Mesendoderm (in vitro differentiated cells): ENCODE measurements at regions not wholly inside any gene's neighbourhood (a gene's known extent, or its start where the extent isn't known, plus 50 kb on each side); places are given as distances from the start of the nearest gene placed in this dataset.

Experiments
- DNase-seq: peaks from one replicate; pipeline ENCODE4 v3.0.0; 2013
- H2AK5ac ChIP-seq: 2 replicates; pipeline ENCODE4 v1.6.1; 2013; ENCODE audit warnings: low read length, inconsistent platforms
- H2BK120ac ChIP-seq: 2 replicates; pipeline ENCODE4 v1.6.1; 2013; ENCODE audit warnings: low read depth, mild to moderate bottlenecking, low read length, moderate library complexity, mixed read lengths
- H2BK15ac ChIP-seq: replicated peaks from 2 replicates; pipeline ENCODE4 v1.6.1; 2013; ENCODE audit warnings: low read depth, mild to moderate bottlenecking, moderate library complexity
- H2BK5ac ChIP-seq: 2 replicates; pipeline ENCODE4 v1.6.1; 2013; ENCODE audit warnings: low read length, inconsistent platforms
- H3K18ac ChIP-seq: 2 replicates; pipeline ENCODE4 v1.6.1; 2013; ENCODE audit warnings: mild to moderate bottlenecking, low read length, mixed read lengths
- H3K23ac ChIP-seq: one replicate; pipeline ENCODE4 v1.6.1; 2013; ENCODE audit warnings: low read length
- H3K27ac ChIP-seq: 2 replicates; pipeline ENCODE4 v1.5.1; 2013; ENCODE audit warnings: low read depth, mild to moderate bottlenecking, inconsistent platforms, low read length, moderate library complexity
- H3K27me3 ChIP-seq: 2 replicates; pipeline ENCODE4 v1.6.1; 2013; ENCODE audit warnings: low read length, control low read depth, mild to moderate bottlenecking, inconsistent platforms; ENCODE audit not compliant: insufficient read depth, poor library complexity
- H3K36me3 ChIP-seq: 2 replicates; pipeline ENCODE4 v1.6.1; 2013; ENCODE audit warnings: low read length, inconsistent platforms; ENCODE audit not compliant: control insufficient read depth, insufficient read depth
- H3K4ac ChIP-seq: one replicate; pipeline ENCODE4 v1.6.1; 2013; ENCODE audit warnings: low read depth, mild to moderate bottlenecking, low read length, moderate library complexity
- H3K4me1 ChIP-seq: 2 replicates; pipeline ENCODE4 v1.6.1; 2013; ENCODE audit warnings: low read depth, low read length, inconsistent platforms; ENCODE audit not compliant: control insufficient read depth
- H3K4me2 ChIP-seq: 2 replicates; pipeline ENCODE4 v1.6.1; 2013; ENCODE audit warnings: low read length
- H3K4me3 ChIP-seq: 2 replicates; pipeline ENCODE4 v1.5.1; 2013; ENCODE audit warnings: mild to moderate bottlenecking, low read length
- H3K56ac ChIP-seq: one replicate; pipeline ENCODE4 v1.6.1; 2013; ENCODE audit warnings: low read length
- H3K79me1 ChIP-seq: 2 replicates; pipeline ENCODE4 v1.6.1; 2013; ENCODE audit warnings: low read length, inconsistent platforms
- H3K79me2 ChIP-seq: 2 replicates; pipeline ENCODE4 v1.6.1; 2013; ENCODE audit warnings: mild to moderate bottlenecking, low read length; ENCODE audit not compliant: control insufficient read depth, insufficient read depth
- H3K9ac ChIP-seq: 2 replicates; pipeline ENCODE4 v1.6.1; 2013; ENCODE audit warnings: low read length, inconsistent platforms
- H4K5ac ChIP-seq: one replicate; pipeline ENCODE4 v1.6.1; 2013; ENCODE audit warnings: low read length
- H4K8ac ChIP-seq: one replicate; pipeline ENCODE4 v1.6.1; 2013; ENCODE audit warnings: low read depth, mild to moderate bottlenecking, control low read depth, low read length, moderate library complexity
- WGBS: extraction: QIAGEN DNeasy Blood & Tissue Kit; methylation state at CpG from one replicate; pipeline ENCODE4 v1.1.7; 2013; ENCODE audit warnings: low lambda C conversion rate, missing lambda C conversion rate; ENCODE audit not compliant: insufficient coverage; ENCODE audit errors: extremely low coverage; 5-methylcytosine and 5-hydroxymethylcytosine counted together

GRCh38 chr3:124512881-124513609, 217.2 kb upstream of the UMPS start:
- H3K79me1 ChIP-seq: no peaks in the 10 kb centered on the region
- no peak overlapping the region for H2BK15ac ChIP-seq

GRCh38 chr3:124513610-124513997, 216.6 kb upstream of the UMPS start:
- DNase-seq: peak; percentile 46
- WGBS: no CpG with 5 or more reads among the region's 4 CpGs
- H3K9ac ChIP-seq: no peak overlapping the region

More at GRCh38 chr3:124512881-124513609, 217.2 kb upstream of the UMPS start:
- H2BK120ac ChIP-seq: peak overlapping the region; percentile 35
- no peaks in the 10 kb centered on the region for H3K27me3 ChIP-seq
- WGBS: no CpG with 5 or more reads among the region's 8 CpGs
- no peak overlapping the region for H2AK5ac ChIP-seq
- H4K8ac ChIP-seq: no peak overlapping the region
- no peak overlapping the region for H3K23ac ChIP-seq
- no peak overlapping the region for H3K4me3 ChIP-seq
- H3K56ac ChIP-seq: no peak overlapping the region
- no peaks in the 10 kb centered on the region for H3K79me2 ChIP-seq
- H3K27ac ChIP-seq: no peak overlapping the region
- H3K4ac ChIP-seq: no peak overlapping the region
- H3K4me1 ChIP-seq: no peaks in the 10 kb centered on the region
- H2BK5ac ChIP-seq: no peak overlapping the region
- peak overlapping the region; percentile 39 for H3K18ac ChIP-seq
- no peak overlapping the region for H3K4me2 ChIP-seq
- H3K36me3 ChIP-seq: no peaks in the 10 kb centered on the region
- no peak overlapping the region for H3K9ac ChIP-seq
- DNase-seq: peak; percentile 63
- no peak overlapping the region for H4K5ac ChIP-seq

DNA sequence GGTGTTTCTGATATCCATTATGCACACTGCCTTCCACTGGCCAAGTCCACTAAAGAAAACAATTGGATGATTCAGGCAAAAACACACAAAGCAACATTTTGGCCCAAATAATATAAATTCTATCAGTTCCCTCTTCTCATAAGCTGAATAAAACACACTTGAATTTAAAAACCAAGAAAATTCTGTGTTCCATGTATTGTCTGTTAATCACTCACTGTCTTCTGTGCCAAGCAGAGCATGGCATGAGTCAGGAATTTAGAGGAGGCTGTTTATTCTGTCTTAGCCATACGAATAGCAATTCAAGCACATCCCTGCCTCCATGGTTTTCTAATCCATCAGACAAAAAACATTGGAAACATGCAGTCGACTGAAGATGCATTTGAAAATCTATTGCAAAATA, 215.6 kb upstream of the UMPS start:
- H2BK5ac ChIP-seq: no peak overlapping the region
- H3K56ac ChIP-seq: no peak overlapping the region
- no peak overlapping the region for H3K27ac ChIP-seq
- H3K4me3 ChIP-seq: no peak overlapping the region
- H3K27me3 ChIP-seq: no peaks in the 10 kb centered on the region
- H3K18ac ChIP-seq: no peak overlapping the region
- H3K9ac ChIP-seq: no peak overlapping the region
- H3K4ac ChIP-seq: no peak overlapping the region
- no peak for DNase-seq
- no peak overlapping the region for H4K8ac ChIP-seq
- no CpG with 5 or more reads among the region's 2 CpGs for WGBS
- H3K36me3 ChIP-seq: no peaks in the 10 kb centered on the region
- no peak overlapping the region for H3K23ac ChIP-seq
- H3K79me2 ChIP-seq: no peaks in the 10 kb centered on the region
- H3K79me1 ChIP-seq: no peaks in the 10 kb centered on the region
- H3K4me2 ChIP-seq: no peak overlapping the region
- H2BK15ac ChIP-seq: no peak overlapping the region
- H2AK5ac ChIP-seq: no peak overlapping the region
- H3K4me1 ChIP-seq: no peaks in the 10 kb centered on the region
- H2BK120ac ChIP-seq: no peak overlapping the region
- H4K5ac ChIP-seq: no peak overlapping the region

More at GRCh38 chr3:124513610-124513997, 216.6 kb upstream of the UMPS start:
- Histone ChIP-seq H3K4ac (no peak overlapping the region), H3K4me2 (no peak overlapping the region), H4K8ac (no peak overlapping the region), H3K56ac (no peak overlapping the region), H3K36me3 (no peaks in the 10 kb centered on the region), H3K27ac (no peak overlapping the region), H2AK5ac (no peak overlapping the region), H3K79me2 (no peaks in the 10 kb centered on the region), H3K27me3 (no peaks in the 10 kb centered on the region), H3K4me1 (no peaks in the 10 kb centered on the region), H3K23ac (no peak overlapping the region), H3K79me1 (no peaks in the 10 kb centered on the region), H2BK15ac (no peak overlapping the region), H2BK120ac (no peak overlapping the region), H3K4me3 (no peak overlapping the region), H2BK5ac (no peak overlapping the region), H4K5ac (no peak overlapping the region), H3K18ac (no peak overlapping the region)

GRCh38 chr3:124516333-124516732, 213.9 kb upstream of the UMPS start:
- no peak for DNase-seq
- no peak overlapping the region for H3K9ac ChIP-seq
- no peaks in the 10 kb centered on the region for H3K79me2 ChIP-seq
- no CpG with 5 or more reads among the region's 1 CpG for WGBS
- H2AK5ac ChIP-seq: no peak overlapping the region
- no peak overlapping the region for H3K4ac ChIP-seq
- no peaks in the 10 kb centered on the region for H3K36me3 ChIP-seq
- H3K23ac ChIP-seq: no peak overlapping the region
- H3K4me1 ChIP-seq: no peaks in the 10 kb centered on the region
- no peak overlapping the region for H4K5ac ChIP-seq
- no peak overlapping the region for H2BK5ac ChIP-seq
- H3K4me2 ChIP-seq: no peak overlapping the region
- H3K27ac ChIP-seq: no peak overlapping the region
- H3K18ac ChIP-seq: no peak overlapping the region
- H2BK15ac ChIP-seq: no peak overlapping the region
- no peak overlapping the region for H3K56ac ChIP-seq
- H3K79me1 ChIP-seq: no peaks in the 10 kb centered on the region
- no peak overlapping the region for H3K4me3 ChIP-seq
- no peak overlapping the region for H4K8ac ChIP-seq
- H2BK120ac ChIP-seq: no peak overlapping the region
- H3K27me3 ChIP-seq: no peaks in the 10 kb centered on the region

- Histone ChIP-seq H2BK15ac (no peak overlapping the region), H3K18ac (no peak overlapping the region), H3K79me1 (no peaks in the 10 kb centered on the region), H3K27ac (no peak overlapping the region), H3K27me3 (no peaks in the 10 kb centered on the region), H4K8ac (no peak overlapping the region), H3K23ac (no peak overlapping the region), H3K4me1 (no peaks in the 10 kb centered on the region), H2BK120ac (no peak overlapping the region), H3K4ac (no peak overlapping the region), H3K4me2 (no peak overlapping the region), H2BK5ac (no peak overlapping the region), H3K56ac (no peak overlapping the region), H3K4me3 (no peak overlapping the region), H3K36me3 (no peaks in the 10 kb centered on the region), H4K5ac (no peak overlapping the region), H2AK5ac (no peak overlapping the region), H3K9ac (no peak overlapping the region), H3K79me2 (no peaks in the 10 kb centered on the region)
- DNase-seq: no peak
- WGBS: no CpG with 5 or more reads among the region's 2 CpGs
Observed at GRCh38 chr3:124517306-124517705, 212.9 kb upstream of the UMPS start.

- Histone ChIP-seq H3K79me2 (no peaks in the 10 kb centered on the region), H3K27me3 (no peaks in the 10 kb centered on the region), H2AK5ac (no peak overlapping the region), H3K4me2 (no peak overlapping the region), H2BK5ac (no peak overlapping the region), H3K79me1 (no peaks in the 10 kb centered on the region), H3K9ac (no peak overlapping the region), H2BK120ac (no peak overlapping the region), H2BK15ac (no peak overlapping the region), H4K8ac (no peak overlapping the region), H3K4me3 (no peak overlapping the region), H3K27ac (no peak overlapping the region), H4K5ac (no peak overlapping the region), H3K23ac (no peak overlapping the region), H3K4me1 (no peaks in the 10 kb centered on the region), H3K18ac (no peak overlapping the region), H3K36me3 (no peaks in the 10 kb centered on the region), H3K4ac (no peak overlapping the region), H3K56ac (no peak overlapping the region)
- WGBS: no CpG with 5 or more reads among the region's 11 CpGs
- no peak for DNase-seq
Observed at GRCh38 chr3:124518350-124518749, 211.9 kb upstream of the UMPS start.
